HG03521 (cell line): ENCODE measurements at regions not wholly inside any gene's neighbourhood (a gene's known extent, or its start where the extent isn't known, plus 50 kb on each side); places are given as distances from the start of the nearest gene placed in this dataset.

Experiments used
- ATAC-seq: cut with Tn5 transposase; IDR thresholded peaks from one replicate; pipeline ENCODE4 v1.9.1; 2021; ENCODE audit warnings: mild to moderate bottlenecking, moderate library complexity; ENCODE audit not compliant: unreplicated experiment

DNA sequence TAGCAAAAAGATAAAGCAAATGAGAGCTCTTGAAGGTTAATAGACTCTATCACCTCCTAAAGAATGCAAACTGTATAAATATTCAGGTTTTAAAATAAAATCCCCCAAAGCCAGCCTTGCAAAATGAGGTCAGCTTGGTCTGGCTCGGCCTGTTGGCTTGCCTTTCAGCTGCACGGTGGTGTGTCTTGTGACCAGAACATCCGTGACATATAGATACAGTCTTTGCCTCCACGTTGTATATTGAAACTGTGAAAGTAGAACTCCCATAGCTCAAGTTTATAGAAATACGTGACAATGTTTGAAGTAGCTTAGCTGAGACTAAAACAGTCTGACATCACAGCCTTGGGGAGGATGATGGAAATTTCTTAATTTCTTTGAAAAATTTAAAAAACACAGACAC, 236.6 kb upstream of the MYOCD start:
- ATAC-seq, result no peak

DNA sequence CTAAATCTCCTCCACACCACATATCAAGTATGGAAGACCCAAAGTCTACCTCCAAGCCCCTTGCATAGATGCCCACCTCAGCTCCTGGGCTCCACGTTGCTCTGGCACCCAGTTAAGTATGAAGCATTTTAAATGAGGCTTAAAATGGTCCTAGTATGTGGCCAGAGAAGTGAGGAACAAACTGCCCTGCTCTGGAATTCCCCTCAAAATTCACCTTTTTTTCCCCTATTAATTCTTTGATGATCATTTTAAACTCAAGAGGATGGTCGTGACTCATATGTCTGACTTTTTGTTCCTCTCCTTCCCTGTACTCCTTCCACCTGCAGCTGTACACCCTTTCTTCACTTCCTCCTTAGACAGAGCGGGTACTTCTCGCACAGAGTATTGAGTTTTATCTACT, 234.5 kb upstream of the MYOCD start:
- ATAC-seq, result peak; percentile 74

DNA sequence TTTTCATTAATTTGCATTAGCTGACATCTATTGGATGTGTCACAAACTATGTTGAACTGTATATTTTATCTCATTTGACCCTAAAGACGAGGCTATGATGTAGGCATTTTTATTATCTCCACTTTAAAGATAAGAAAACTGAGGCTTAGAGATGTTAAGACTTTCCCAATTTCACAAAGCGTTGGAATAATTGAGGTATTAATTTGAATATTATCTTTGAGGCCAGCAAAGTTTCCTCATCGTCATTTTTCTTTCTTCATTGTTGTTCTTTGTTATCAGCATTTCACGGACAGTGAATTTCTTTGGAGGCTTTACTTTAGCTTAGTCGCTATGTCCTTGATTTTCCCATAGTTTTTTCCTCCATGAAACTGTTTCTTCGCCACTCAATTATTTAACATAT, 227.5 kb upstream of the MYOCD start:
- no peak for ATAC-seq

DNA sequence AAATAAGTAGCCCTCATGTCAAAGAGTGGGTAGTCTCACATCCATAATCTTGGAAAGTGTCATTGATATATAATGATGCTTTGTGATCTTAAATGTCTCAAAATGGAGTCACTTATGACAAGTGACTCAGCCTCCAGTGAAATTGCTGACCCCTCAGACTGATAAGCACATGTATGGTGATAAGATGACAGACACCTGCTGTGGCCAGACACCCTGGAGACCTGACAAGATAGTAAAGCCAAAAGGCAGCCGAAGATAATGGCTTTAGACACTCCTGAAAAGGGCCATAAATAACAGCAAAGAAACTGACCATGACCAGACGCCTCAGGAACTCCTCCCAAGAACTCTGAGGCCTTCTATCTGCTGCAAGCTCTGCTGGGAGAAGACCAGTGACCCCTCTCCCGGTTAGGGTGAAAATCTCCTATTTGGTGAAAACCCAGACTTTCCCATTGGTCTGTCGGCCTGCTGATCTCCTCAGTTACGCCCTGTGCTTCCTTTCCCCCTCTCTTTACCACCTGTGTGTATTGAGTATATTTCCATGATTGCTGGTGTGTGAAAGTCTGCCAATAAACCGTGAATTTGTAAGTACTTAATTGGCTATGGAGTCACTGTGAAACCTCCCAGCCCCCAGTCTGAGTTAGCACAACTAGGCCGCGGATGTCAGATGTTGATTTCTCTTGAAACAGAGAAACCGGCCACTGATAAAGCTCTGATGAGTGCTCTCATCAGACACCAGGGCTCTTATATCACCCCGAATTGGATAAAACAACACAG, 226.7 kb upstream of the MYOCD start:
- no peak for ATAC-seq

DNA sequence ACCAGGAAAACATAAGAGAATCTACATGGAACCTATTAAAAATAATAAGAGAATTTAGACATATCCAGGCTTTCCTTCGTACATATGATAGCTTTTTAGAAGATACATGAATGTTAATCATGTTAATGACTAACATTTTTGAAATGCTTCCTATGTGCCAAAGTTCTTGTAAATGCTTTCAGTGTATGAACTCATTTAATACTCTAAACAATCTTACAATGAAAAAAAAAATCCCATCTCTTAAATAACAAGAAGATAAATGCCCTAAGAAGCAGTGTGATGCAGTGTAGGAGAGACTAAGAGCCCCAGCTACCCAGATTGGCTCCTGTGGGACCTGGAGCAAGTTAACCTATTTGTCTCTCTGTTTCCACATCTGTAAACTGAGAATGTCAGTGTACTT, 220.4 kb upstream of the MYOCD start:
- ATAC-seq, result no peak

DNA sequence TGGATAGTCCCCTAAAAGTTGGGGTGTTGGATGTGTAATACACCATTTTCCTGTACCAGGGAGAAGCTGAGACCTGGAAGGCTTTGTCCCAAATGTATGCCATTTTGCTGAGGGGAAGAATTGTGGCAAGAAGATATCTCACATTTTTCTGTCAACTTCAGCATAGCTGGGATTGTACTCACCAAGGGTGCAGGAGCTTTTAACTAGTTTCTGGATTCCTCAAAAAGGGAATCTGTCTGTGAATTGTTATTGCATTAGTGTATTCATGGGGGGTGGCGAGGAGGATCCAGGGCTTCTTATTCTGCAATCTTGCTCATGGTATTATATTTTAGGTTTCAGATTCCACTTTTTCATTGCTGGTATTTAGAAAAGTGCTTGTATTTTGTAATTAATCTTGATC, 208.2 kb upstream of the MYOCD start:
- ATAC-seq, result no peak

DNA sequence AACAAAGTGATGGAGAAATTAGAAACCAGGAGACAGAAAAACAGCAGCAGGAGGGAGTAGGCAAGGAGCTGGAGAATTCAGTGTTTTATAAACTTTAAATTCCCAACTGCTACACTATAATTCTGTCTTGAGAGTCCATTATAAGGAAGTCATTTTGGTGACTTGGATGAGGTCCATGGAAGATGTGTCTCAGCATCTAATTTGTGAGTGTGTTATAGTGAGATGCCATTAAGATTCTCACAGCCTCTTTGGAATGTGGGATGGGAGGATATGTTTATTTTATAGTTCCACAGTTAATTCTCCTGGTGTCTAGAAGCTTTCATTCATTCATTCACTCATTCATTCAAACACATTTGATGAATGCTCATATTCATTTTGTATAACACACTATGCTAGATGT, 206.0 kb upstream of the MYOCD start:
- no peak for ATAC-seq

DNA sequence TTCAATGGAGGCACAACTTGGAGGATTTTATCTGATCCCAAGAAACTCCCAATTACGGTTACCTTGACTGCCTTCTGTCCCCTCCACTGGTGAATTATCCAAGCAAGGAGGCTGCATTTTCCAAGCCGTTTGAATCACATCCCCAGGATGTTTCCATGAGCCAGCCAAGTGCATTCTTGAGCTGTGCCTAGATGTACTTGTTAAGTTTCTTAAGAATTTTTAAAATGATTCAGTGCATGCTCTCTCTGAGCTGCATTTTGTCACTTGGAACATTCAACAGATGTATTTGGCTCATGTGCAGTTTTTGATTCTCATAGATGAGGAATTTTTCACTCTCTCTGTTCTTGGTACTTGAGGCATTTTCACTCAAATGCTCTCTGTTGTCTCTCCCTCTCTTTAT, 202.6 kb upstream of the MYOCD start:
- no peak for ATAC-seq

DNA sequence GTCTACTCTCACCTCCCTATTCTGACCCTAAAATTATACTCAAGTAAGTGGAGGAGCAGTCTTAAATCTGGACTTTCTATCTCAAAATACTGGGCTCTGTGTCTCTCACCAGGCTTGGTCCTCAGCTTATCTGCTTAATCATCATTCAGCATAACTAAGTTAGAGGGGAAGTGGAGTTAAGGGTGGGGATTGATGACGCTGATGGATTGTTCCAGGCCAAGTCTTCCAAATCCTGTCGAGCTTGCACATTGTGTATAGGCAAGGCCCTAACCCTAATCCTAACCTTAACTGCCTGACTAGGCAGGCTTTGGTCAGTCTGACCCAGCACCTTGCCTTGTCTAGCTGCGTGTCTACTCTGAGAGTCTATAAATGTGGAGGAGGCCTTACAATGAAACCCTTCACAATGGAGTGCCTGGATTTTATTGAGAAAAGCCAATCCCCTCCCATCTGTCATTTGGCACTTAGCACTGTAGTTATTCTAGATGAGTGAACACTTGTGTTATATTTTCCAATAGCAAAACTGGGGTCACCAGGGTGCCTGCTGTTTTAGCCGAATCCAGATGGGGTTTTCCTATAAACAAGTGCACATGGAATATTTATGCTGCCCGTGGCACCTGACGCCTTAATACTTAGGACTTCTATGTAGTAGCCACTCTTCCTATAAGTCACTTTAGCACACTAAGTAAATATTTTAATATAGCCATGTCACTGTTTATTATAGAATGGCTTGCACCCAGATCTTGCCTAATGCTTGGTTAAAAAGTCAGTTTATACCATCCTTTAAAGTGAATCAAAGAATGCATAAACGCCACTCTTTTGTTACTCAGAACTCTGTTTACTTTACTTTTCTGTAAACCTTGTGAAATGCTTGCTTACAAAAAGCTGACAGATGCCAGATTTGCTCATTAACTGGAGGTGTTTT, 193.2 kb upstream of the MYOCD start:
- ATAC-seq, result no peak

DNA sequence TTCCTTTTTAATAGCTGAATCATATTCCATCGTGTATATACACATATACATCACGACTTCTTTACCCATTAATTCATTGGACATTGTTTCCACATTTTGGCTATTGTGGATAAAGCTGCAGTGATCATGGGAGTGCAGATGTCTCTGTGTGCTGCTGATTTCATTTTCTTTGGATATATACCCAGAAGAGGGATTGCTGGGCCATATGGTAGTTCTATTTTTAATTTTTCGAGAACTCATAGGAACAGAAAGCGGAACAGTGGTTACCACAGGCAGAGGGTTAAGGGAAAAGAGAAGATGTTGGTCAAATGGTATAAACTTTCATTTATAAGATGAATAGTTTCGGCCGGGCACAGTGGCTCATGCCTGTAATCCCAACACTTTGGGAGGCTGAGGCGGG, 187.4 kb upstream of the MYOCD start:
- no peak for ATAC-seq

DNA sequence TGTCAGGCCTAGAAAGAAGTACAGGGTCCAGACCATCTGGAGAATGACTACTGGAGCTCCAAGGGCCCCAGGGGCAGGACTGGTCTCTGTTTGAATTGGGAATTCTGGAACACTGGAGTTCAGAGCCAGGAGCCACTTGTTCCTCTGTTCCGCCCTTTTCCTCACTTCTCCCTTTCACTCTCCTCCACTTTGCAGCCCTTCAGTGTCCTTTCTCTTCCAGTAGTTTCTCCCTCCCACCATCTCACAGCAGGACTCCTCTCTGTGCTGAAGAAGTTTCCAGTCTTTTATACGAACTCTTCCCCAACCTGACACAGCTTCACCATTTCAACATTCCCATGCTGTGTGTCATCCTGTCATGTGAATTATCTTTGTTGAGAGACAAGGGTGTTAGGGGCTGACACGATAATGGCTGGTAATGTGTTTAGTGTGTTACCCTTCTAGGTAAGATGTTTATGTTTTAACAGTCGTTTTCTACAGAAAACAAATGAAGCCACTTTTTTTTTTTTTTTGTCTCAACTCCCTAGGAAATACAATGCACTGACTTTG, 180.3 kb upstream of the MYOCD start:
- ATAC-seq, result no peak

DNA sequence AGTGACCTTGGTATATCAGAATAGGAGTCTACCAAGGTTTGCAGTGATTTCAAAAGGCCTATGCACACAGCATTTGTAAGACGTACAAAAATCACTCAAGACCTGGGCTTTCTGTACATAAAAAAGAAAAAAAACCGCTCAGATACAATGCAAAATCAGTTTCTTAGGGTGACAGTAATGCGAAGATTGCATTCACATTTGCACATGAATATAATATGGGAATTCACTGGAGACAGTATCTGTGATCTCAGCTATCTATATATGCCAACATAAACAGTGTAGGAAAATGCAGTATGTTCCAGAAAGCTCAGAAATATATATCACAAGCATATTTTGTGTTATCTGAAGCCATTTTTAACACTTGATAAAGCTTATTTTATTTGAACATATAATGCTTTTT, 176.4 kb upstream of the MYOCD start:
- ATAC-seq, result no peak

DNA sequence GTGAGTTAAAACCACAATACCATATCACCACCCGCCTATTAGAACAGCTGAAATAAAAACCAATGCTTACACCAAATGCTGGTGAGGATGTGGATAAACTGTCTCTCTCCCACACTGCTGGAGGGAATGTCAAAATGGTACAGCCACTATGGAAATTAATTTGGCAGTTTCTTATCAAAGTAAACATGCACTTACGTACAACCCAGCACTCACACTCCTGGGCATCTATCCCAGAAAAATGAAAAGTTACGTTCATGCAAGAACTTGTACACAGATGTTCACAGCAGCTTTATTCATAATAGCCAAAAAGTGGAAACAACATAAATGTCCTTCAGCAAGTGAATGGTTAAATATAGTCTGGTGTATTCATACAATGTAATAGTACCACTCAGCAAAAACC, 173.2 kb upstream of the MYOCD start:
- ATAC-seq, result no peak

DNA sequence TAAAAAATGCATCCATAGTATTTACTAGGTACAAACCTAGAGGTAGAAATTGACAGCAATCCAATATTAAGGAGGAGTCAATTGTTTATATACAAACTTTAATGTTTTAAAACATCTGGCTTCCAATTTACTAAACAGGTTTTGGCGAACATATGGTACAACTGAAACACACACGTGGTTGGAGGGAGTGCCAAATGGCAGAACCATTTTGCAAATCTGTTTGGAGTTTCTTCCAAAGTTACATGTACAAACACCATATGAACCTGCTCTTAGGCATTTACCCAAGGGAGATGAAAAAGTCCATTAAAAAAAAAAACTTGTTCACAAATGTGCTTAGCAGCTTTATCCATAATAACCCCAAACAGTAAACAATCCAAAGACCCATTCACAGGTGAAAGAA, 159.8 kb upstream of the MYOCD start:
- no peak for ATAC-seq

DNA sequence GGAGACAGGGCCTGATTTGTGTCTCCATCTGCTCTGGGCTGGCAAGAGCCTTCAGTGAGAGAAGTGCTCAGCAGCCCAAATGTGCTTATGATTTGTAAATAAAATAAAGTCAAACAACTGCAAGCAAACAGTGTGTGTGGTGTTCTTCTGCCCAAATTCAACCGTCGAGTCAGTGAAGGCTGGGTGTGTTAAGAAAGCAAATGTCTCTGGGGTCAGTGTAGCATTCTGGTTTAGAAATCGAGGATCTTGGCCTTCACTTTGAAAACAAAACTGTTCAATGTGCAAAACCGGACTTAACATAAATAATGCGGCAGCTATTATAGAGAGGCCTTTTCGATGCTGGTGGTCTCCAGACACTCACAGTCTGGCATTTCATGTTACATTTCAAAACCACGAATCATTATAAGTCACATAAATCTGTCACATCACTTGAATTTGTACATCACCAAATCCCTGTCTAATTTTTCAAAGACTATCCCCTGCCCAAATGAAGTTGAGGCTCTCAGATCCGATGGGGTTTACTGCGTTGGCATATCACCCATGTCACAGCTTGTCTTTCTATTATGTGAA, 158.6 kb upstream of the MYOCD start:
- no peak for ATAC-seq

DNA sequence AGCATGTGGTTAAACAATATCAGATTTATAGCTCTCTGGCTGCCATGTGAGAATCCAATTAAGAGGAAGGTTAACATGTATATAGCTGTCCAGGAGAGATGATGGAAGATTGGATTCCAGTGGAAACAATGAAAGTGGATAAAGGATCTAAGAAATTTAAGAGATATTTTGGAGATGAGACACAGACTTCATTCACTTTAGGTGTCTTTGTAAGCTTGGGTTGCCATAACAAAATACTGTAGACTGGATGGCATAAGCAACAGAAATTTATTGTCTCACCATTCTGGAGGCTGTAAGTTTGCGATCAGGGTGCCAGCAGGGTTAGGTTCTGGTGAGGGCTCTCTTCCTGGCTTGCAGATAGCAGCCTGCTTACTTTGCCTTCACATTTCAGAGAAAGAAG, 155.9 kb upstream of the MYOCD start:
- ATAC-seq, result no peak

DNA sequence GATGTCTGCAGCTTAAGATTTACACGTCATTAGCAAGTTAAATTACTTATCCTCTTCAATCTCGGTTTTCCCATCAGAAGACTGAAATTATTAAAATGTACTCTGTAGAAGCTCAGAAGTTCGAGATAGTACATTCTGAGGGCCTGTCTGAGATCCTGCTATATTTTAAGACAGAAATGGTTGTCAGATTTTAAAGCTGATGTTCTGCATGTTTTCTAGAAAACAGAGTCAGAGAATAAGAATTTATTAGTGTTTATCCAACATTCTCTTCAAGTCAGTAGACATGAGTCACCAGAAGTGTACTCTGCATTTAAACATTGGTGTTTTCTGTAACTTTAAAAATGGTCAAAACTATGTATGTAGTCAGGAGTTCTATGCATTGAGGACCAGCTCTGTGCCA, 155.2 kb upstream of the MYOCD start:
- ATAC-seq, result no peak

DNA sequence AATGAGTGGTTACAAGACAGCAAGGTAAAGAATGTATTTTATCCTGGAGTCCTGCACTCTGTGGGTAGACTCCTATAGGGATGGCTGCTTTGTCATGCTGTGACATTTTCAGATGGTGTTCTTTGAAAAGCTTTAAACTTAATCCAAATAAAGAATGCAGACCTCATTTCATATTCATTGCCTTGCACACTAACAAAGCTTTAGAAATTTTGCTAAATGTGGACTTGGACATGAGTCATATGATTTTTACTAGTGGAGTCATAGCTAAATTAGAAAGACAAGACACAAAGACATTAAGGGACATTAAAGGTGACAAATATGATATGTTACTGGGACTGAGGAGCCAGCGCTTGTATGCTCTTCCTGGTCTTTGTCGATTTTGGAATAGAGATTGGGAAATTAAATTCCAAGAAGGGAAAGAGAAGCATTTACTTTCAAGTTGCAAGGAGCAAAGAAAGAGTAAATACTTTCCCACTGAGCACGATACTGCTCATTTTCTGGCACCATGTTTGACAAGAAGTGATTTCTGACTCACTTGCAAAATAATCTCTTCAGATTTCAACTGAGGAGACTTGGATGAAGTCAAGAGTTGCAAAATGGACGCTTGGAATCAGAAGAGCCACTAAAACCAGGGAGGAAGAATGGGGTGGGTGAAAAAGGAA, 152.9 kb upstream of the MYOCD start:
- no peak for ATAC-seq

DNA sequence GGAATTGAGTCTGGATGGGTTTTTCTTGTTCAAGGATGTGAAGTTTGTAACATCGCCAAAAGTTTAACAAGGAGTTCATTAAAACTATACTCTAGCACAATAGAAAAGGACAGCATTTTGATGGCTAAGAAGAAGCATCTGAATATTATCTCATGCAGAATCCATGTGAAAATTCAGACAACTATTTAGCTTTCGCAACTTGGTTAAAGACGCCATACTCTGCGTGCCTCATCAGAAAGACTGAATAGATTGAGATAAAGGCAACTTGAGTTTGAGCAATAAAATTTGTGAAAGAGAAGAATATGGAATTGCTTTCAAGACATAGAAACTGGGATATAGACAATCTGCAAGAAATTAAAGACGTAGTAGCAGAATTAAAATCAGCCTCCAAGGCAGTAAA, 151.1 kb upstream of the MYOCD start:
- no peak for ATAC-seq

DNA sequence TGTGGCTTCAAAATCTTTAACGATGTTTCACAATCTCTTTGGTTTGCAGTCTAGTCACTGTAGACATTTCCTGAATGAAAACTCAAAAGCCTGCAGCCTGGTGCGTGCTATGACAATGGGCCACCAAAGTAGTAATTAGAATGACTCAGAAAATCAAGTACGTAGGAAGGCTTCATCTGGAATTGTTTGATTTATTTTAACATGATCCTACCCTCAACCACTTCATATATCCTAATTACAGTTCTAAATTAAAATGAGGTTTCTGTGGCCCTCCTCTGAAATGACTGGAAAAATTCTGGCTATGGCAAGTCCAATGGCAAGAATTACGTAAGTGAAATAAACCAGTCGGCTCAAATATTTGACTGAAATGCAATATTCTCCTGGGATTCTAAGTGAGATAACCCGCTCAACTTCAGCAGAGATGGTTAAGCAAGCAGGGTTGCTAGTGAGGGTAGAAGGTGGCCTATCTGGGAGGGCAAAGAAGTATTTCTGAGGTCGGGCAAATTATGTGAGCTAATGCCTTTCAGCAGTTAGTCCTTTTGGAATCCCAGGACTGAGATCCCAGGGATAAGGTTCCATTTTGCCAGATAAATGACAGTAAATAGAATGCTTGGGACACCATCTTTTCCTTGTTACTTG, 145.6 kb upstream of the MYOCD start:
- no peak for ATAC-seq

DNA sequence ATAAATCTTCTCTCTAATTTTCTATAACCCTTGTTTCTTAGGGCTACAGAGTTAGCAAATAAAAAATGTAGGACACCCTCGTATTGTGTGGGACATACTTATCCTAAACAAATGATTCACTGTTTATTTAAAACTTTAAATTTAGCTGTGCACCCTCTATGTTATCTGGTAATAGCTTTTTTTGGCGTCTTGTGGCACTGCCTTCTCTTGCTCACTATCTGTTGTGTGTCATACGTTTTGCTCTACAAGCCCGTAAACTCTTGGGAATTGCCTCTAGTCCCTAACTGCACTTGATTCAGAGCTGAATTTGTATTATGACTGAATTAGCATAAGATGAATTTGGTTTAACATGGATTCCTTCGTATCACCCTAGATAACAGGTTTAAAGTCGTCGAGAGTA, 144.3 kb upstream of the MYOCD start:
- no peak for ATAC-seq
